ENCODE measurements at regions not wholly inside any gene's neighbourhood (a gene's known extent, or its start where the extent isn't known, plus 50 kb on each side); places are given as distances from the start of the nearest gene placed in this dataset.

DNA sequence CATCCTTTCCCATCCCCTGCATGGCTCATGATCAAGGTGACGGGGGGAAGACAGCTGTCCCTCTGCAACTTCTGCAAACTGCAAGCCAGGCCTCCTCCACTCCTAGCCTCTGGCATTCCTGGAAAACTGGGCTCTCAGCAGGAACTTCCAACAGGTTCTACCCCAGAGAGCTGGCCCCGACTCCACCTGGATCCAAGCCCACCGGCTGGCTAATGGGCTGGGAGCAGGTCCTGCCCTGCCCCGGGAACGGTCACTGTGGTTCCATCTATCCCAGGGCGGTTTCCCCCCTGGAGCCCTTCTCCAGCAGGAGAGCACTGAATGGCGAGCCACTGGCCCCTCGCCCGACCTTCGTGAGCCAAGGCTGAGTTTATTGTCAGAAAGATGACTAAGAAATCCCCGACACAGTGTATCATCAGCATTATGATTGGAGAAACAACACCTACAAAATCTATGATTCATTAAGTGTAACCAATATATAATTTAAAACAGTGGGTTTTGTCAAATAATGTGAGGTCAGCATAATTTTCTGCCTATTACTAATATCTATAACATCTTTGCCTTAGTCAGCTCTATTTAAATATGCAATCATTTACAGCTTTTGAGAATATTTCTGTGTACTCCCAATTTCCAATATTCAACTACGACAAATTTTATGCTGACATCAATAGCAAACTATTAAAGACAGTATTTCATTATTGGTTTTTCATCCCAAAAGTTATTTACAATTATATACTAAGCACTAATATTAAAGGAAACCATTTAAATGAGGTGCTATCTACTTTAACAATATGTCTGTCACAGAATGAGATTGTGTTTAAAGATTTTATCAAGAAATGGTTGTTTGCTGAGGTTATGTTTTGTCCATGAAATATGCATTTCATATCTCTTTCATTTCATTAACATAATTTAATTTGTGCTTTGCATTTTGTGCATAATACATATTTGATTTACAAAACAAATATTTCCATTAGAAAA lies 133.0 kb downstream of the URI1 start:
- Histone ChIP-seq H3K4me2 (no peak overlapping the region), H3K4me3 (no peak overlapping the region), H3K27me3 (ENCODE audit: insufficient read depth, low read depth) (peaks cover 82% of the 10 kb centered on the region), H4K20me1 (ENCODE audit: insufficient read depth) (no peaks in the 10 kb centered on the region), H3K79me2 (ENCODE audit: low read depth) (no peaks in the 10 kb centered on the region), H3K27ac (no peak overlapping the region), H3K9me3 (ENCODE audit: insufficient read depth, low read depth) (no peaks in the 10 kb centered on the region), H3K36me3 (ENCODE audit: low read depth) (no peaks in the 10 kb centered on the region), H3K9me2 (ENCODE audit: insufficient read depth) (no peaks in the 10 kb centered on the region), H2AFZ (no peak overlapping the region), H3F3A (ENCODE audit: insufficient read depth, low read depth) (no peaks in the 10 kb centered on the region), H3K4me1 (replicated peaks; ENCODE audit: insufficient read depth) (no peaks in the 10 kb centered on the region)
- DNase-seq, result no peak
- ChIA-PET CTCF (interaction anchor here (0.6 to 0.7 kb wide), 2 partner anchors 127 to 330 kb away, joined by 4 to 6 read pairs; no protein-coding TSS in a partner anchor), POLR2A (ENCODE audit: unreplicated experiment) (no interaction called here)
- no TSS peak for BruUV-seq (replicated peaks)
- intact Hi-C loops (cut with micrococcal nuclease; ENCODE audit: unreplicated experiment), result no loop called here
- TF ChIP-seq EZH2 (IDR thresholded peaks at IDR 0.05; ENCODE audit: low read depth), result 0 out of 2 replicates have a peak, but pooled peaks have one; percentile 7
- TF ChIP-seq, protein P1, sequence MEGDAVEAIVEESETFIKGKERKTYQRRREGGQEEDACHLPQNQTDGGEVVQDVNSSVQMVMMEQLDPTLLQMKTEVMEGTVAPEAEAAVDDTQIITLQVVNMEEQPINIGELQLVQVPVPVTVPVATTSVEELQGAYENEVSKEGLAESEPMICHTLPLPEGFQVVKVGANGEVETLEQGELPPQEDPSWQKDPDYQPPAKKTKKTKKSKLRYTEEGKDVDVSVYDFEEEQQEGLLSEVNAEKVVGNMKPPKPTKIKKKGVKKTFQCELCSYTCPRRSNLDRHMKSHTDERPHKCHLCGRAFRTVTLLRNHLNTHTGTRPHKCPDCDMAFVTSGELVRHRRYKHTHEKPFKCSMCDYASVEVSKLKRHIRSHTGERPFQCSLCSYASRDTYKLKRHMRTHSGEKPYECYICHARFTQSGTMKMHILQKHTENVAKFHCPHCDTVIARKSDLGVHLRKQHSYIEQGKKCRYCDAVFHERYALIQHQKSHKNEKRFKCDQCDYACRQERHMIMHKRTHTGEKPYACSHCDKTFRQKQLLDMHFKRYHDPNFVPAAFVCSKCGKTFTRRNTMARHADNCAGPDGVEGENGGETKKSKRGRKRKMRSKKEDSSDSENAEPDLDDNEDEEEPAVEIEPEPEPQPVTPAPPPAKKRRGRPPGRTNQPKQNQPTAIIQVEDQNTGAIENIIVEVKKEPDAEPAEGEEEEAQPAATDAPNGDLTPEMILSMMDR (conservative IDR thresholded peaks at IDR 0.05), result no peak

DNA sequence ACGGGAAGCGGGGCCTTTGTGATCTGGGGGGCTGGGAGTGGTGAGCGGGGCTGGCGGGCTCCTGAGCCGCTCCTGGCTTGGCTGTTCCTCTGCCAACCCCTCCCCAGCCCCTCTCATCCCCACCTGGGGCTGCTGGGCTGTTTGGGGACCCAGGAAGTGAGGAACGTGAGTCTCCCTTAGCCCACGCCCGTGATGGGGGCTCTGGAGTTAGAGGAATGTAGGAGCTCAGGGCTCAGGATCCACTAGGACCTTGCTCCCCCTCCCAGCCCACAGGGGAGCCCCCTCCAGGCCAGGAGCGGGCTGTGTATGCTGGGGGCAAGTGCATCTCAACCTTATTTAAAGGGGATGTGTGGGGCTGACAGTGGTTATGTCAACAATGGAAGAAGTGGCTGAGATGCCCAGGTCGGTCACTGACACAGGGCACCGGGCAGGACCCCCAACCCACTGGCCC lies 134.1 kb downstream of the URI1 start:
- POLR2A ChIA-PET (ENCODE audit: unreplicated experiment), result no interaction called here

DNA sequence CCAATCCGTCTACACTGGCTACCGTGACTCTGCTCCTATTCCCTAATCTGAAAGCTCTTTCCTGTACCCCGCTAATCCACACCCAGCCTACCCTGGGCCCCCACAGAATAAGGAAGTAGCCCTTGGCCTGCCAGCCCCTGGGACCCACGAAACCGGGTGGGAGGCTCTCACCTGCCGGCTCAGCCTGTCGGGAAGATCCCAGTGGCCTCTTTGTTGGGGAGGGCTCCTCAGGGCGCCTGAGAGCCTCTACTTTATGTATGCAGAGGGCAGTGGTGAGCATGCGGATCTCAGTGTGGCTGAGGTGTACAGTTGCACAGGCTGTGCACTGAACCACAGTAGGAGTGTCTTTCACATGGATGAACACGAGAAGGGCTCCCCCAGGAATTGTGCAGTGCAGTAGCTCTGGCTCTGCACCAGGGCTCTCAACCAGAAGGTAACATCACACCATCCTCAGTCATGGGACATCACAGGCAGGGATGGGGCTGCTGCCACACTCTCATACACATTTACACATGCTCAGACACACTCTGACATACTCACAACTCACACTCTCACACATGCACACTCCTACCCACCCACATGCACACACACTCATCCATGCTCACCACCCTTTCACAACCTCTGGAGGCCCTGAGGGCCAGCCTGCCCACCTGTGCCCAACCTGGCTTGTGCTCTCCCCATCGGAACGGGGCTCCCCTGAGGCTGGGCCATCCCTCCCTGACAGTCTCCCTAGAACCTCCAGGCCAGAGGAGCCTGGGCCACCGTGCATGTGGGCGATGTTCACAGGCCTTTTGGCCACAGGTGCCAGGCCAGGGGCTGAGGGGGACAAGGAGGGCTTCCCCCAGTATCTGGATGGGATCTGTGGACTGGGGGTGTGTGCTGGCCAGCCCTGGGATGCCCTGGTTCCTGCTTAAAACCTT lies 135.0 kb downstream of the URI1 start:
- DNase-seq, result no peak
- H3K36me3 ChIP-seq (ENCODE audit: low read depth), result no peaks in the 10 kb centered on the region
- no peaks in the 10 kb centered on the region for H3F3A ChIP-seq (ENCODE audit: insufficient read depth, low read depth)
- BruUV-seq (replicated peaks), result no TSS peak
- no peak overlapping the region for H3K4me2 ChIP-seq
- no peak overlapping the region for H3K27ac ChIP-seq
- H3K27me3 ChIP-seq (ENCODE audit: insufficient read depth, low read depth), result peaks cover 93% of the 10 kb centered on the region
- ChIA-PET CTCF (no interaction called here), POLR2A (ENCODE audit: unreplicated experiment) (no interaction called here)
- H2AFZ ChIP-seq, result no peak overlapping the region
- H3K9me3 ChIP-seq (ENCODE audit: insufficient read depth, low read depth), result no peaks in the 10 kb centered on the region
- no peaks in the 10 kb centered on the region for H3K9me2 ChIP-seq (ENCODE audit: insufficient read depth)
- H3K4me3 ChIP-seq, result no peak overlapping the region
- no peaks in the 10 kb centered on the region for H3K79me2 ChIP-seq (ENCODE audit: low read depth)
- no peaks in the 10 kb centered on the region for H3K4me1 ChIP-seq (replicated peaks; ENCODE audit: insufficient read depth)
- no peak for TF ChIP-seq EZH2 (IDR thresholded peaks at IDR 0.05; ENCODE audit: low read depth)
- TF ChIP-seq, protein P1 (conservative IDR thresholded peaks at IDR 0.05), result no peak
- no peaks in the 10 kb centered on the region for H4K20me1 ChIP-seq (ENCODE audit: insufficient read depth)
- intact Hi-C loops (cut with micrococcal nuclease; ENCODE audit: unreplicated experiment), result no loop called here

More for the DNA sequence above, 134.1 kb downstream of the URI1 start:
- Histone ChIP-seq H3K9me2 (ENCODE audit: insufficient read depth) (no peaks in the 10 kb centered on the region), H3K4me1 (replicated peaks; ENCODE audit: insufficient read depth) (no peaks in the 10 kb centered on the region), H3K27ac (no peak overlapping the region), H3K4me3 (no peak overlapping the region), H3K4me2 (no peak overlapping the region), H3K36me3 (ENCODE audit: low read depth) (no peaks in the 10 kb centered on the region), H4K20me1 (ENCODE audit: insufficient read depth) (no peaks in the 10 kb centered on the region), H3F3A (ENCODE audit: insufficient read depth, low read depth) (no peaks in the 10 kb centered on the region), H3K79me2 (ENCODE audit: low read depth) (no peaks in the 10 kb centered on the region), H3K9me3 (ENCODE audit: insufficient read depth, low read depth) (no peaks in the 10 kb centered on the region), H3K27me3 (ENCODE audit: insufficient read depth, low read depth) (peaks cover 91% of the 10 kb centered on the region), H2AFZ (no peak overlapping the region)
- intact Hi-C loops (cut with micrococcal nuclease; ENCODE audit: unreplicated experiment), result no loop called here
- no peak for DNase-seq
- CTCF ChIA-PET, result no interaction called here
- TF ChIP-seq, protein P1 (conservative IDR thresholded peaks at IDR 0.05), result no peak
- TF ChIP-seq EZH2 (IDR thresholded peaks at IDR 0.05; ENCODE audit: low read depth), result no peak
- BruUV-seq (replicated peaks), result no TSS peak
